H9 (cell line): ENCODE measurements at regions not wholly inside any gene's neighbourhood (a gene's known extent, or its start where the extent isn't known, plus 50 kb on each side); places are given as distances from the start of the nearest gene placed in this dataset.

ENCODE experiments used
- DNase-seq: peaks from one replicate; pipeline ENCODE4 v3.0.0-alpha.2; 2017
- H2AFZ ChIP-seq: one replicate; pipeline ENCODE4 v1.6.1; 2013; ENCODE audit warnings: mild to moderate bottlenecking, low read length, control low read depth, moderate library complexity
- H2AK5ac ChIP-seq: 2 replicates; pipeline ENCODE4 v1.6.1; 2013; ENCODE audit warnings: low read length, control low read depth, mixed read lengths; ENCODE audit not compliant: insufficient read length
- H2BK120ac ChIP-seq: one replicate; pipeline ENCODE4 v1.6.1; 2013; ENCODE audit warnings: low read depth, mild to moderate bottlenecking, low read length, control low read depth, inconsistent platforms; ENCODE audit not compliant: poor library complexity, severe bottlenecking
- H2BK12ac ChIP-seq: 2 replicates; pipeline ENCODE4 v1.6.1; 2013; ENCODE audit warnings: low read length, control low read depth, mixed read lengths, low read depth; ENCODE audit not compliant: insufficient read length
- H2BK15ac ChIP-seq: 2 replicates; pipeline ENCODE4 v1.6.1; 2013; ENCODE audit warnings: low read depth, low read length, control low read depth
- H2BK20ac ChIP-seq: one replicate; pipeline ENCODE4 v1.6.1; 2013; ENCODE audit warnings: low read depth, mild to moderate bottlenecking, low read length, control low read depth, inconsistent platforms; ENCODE audit not compliant: poor library complexity, severe bottlenecking
- H2BK5ac ChIP-seq: 2 replicates; pipeline ENCODE4 v1.6.1; 2013; ENCODE audit warnings: low read length, control low read depth, mixed read lengths; ENCODE audit not compliant: insufficient read length
- H3K14ac ChIP-seq: 2 replicates; pipeline ENCODE4 v1.6.1; 2013; ENCODE audit warnings: low read length, control low read depth; ENCODE audit not compliant: insufficient read depth
- H3K18ac ChIP-seq: 2 replicates; pipeline ENCODE4 v1.6.1; 2013; ENCODE audit warnings: low read depth, mild to moderate bottlenecking, mixed read lengths, low read length, control low read depth; ENCODE audit not compliant: insufficient read length
- H3K23ac ChIP-seq: 2 replicates; pipeline ENCODE4 v1.6.1; 2013; ENCODE audit warnings: low read length, control low read depth, mixed read lengths, low read depth; ENCODE audit not compliant: insufficient read length
- H3K23me2 ChIP-seq: 2 replicates; pipeline ENCODE4 v1.6.1; 2013; ENCODE audit warnings: low read depth, mild to moderate bottlenecking, mixed read lengths, low read length, control low read depth; ENCODE audit not compliant: insufficient read length, poor library complexity, severe bottlenecking
- H3K27ac ChIP-seq: 2 replicates; pipeline ENCODE4 v1.5.1; 2013; ENCODE audit warnings: low read length, control low read depth, mixed read lengths, low read depth; ENCODE audit not compliant: insufficient read length
- H3K27me3 ChIP-seq: 2 replicates; pipeline ENCODE4 v1.6.1; 2013; ENCODE audit warnings: low read length, control low read depth, inconsistent platforms; ENCODE audit not compliant: insufficient read depth
- H3K4ac ChIP-seq: 2 replicates; pipeline ENCODE4 v1.6.1; 2013; ENCODE audit warnings: low read depth, mild to moderate bottlenecking, control low read depth, inconsistent platforms, low read length, moderate library complexity
- H3K4me1 ChIP-seq: 2 replicates; pipeline ENCODE4 v1.6.1; 2013; ENCODE audit warnings: low read length, control low read depth, inconsistent platforms; ENCODE audit not compliant: insufficient read depth
- H3K4me2 ChIP-seq: 2 replicates; pipeline ENCODE4 v1.6.1; 2013; ENCODE audit warnings: low read length, control low read depth, mixed read lengths; ENCODE audit not compliant: insufficient read length, insufficient read depth
- H3K56ac ChIP-seq: 2 replicates; pipeline ENCODE4 v1.6.1; 2013; ENCODE audit warnings: low read depth, mild to moderate bottlenecking, mixed read lengths, low read length, control low read depth; ENCODE audit not compliant: insufficient read length
- H3K79me1 ChIP-seq: 2 replicates; pipeline ENCODE4 v1.6.1; 2013; ENCODE audit warnings: low read depth, mild to moderate bottlenecking, moderate library complexity, low read length, control low read depth, inconsistent platforms; ENCODE audit not compliant: insufficient read depth, poor library complexity, severe bottlenecking
- H3K79me2 ChIP-seq: 2 replicates; pipeline ENCODE4 v1.6.1; 2013; ENCODE audit warnings: low read length, control low read depth, inconsistent platforms; ENCODE audit not compliant: insufficient read depth
- H3K9ac ChIP-seq: 2 replicates; pipeline ENCODE4 v1.6.1; 2013; ENCODE audit warnings: low read length, control low read depth, mixed read lengths; ENCODE audit not compliant: insufficient read length; ENCODE audit errors: extremely low read depth
- H3K9me3 ChIP-seq: one replicate; pipeline ENCODE4 v1.6.1; 2013; ENCODE audit warnings: low read depth, low read length, inconsistent platforms; ENCODE audit not compliant: control insufficient read depth
- H3T11ph ChIP-seq: one replicate; pipeline ENCODE4 v1.6.1; 2013; ENCODE audit warnings: mild to moderate bottlenecking, low read length, control low read depth, inconsistent platforms
- H4K20me1 ChIP-seq: one replicate; pipeline ENCODE4 v1.6.1; 2013; ENCODE audit not compliant: control insufficient read depth, insufficient read length, insufficient read depth
- H4K5ac ChIP-seq: 2 replicates; pipeline ENCODE4 v1.6.1; 2013; ENCODE audit warnings: low read depth, mild to moderate bottlenecking, mixed read lengths, low read length, control low read depth; ENCODE audit not compliant: insufficient read length
- H4K8ac ChIP-seq: replicated peaks from 2 replicates; pipeline ENCODE4 v1.6.1; 2013; ENCODE audit warnings: low read length, control low read depth, mixed read lengths, low read depth; ENCODE audit not compliant: insufficient read length
- H4K91ac ChIP-seq: 2 replicates; pipeline ENCODE4 v1.6.1; 2013; ENCODE audit warnings: low read depth, mild to moderate bottlenecking, moderate library complexity, mixed read lengths, low read length, control low read depth; ENCODE audit not compliant: insufficient read length
- H3K27ac Mint-ChIP-seq, 3 experiments: 2 replicates in 2 of 3; 3 replicates in 1 of 3; pipeline ENCODE4 v1.8.0; 2020 to 2021; ENCODE audit warnings: mixed read lengths in 3 of 3, mild to moderate bottlenecking in 1 of 3, moderate library complexity in 1 of 3
- H3K27me3 Mint-ChIP-seq: 2 replicates; pipeline ENCODE4 v1.8.0; 2021; ENCODE audit warnings: low read depth, mild to moderate bottlenecking, moderate library complexity, mixed read lengths
- H3K36me3 Mint-ChIP-seq, 3 experiments: 2 replicates in 2 of 3; 3 replicates in 1 of 3; pipeline ENCODE4 v1.8.0; 2020 to 2021; ENCODE audit warnings: low read depth in 3 of 3, mixed read lengths in 3 of 3; ENCODE audit not compliant: insufficient read depth in 1 of 3
- H3K4me1 Mint-ChIP-seq, 2 experiments: 2 replicates each; pipeline ENCODE4 v1.8.0; 2020; ENCODE audit warnings: mixed read lengths in 2 of 2
- H3K4me3 Mint-ChIP-seq, 2 experiments: 2 replicates in 1 of 2; 3 replicates in 1 of 2; pipeline ENCODE4 v1.8.0; 2020 to 2021; ENCODE audit warnings: mild to moderate bottlenecking in 2 of 2, mixed read lengths in 2 of 2, moderate library complexity in 1 of 2
- H3K9me3 Mint-ChIP-seq, 2 experiments: 2 replicates in 1 of 2; 3 replicates in 1 of 2; pipeline ENCODE4 v1.8.0; 2020; ENCODE audit warnings: mild to moderate bottlenecking in 2 of 2, mixed read lengths in 2 of 2, moderate library complexity in 1 of 2
- CTCF ChIP-seq: fragments of 200-600 bp; sonication (generic); conservative IDR thresholded peaks from 3 replicates; pipeline ENCODE4 v1.8.0; 2021; ENCODE audit warnings: antibody characterized with exemption, mild to moderate bottlenecking
- WGBS: extraction: QIAGEN DNeasy Blood & Tissue Kit; methylation state at CpG from one replicate; pipeline ENCODE4 v1.1.7; 2013; ENCODE audit warnings: missing lambda C conversion rate, low lambda C conversion rate, mixed read lengths; ENCODE audit not compliant: insufficient read length; ENCODE audit errors: extremely low coverage; 5-methylcytosine and 5-hydroxymethylcytosine counted together

- Mint-ChIP-seq H3K27me3 (peaks cover 12% of the 10 kb centered on the region), H3K36me3 (peaks cover 0 to 5% (median 0%) of the 10 kb centered on the region in 3 experiments; a peak in 1 of 7 replicates), H3K27ac (no peak overlapping the region), H3K4me3 (no peak overlapping the region), H3K9me3 (peaks cover 0 to 4% of the 10 kb centered on the region in 2 experiments; a peak in 1 of 5 replicates), H3K4me1 (peaks cover 11 to 14% of the 10 kb centered on the region in 2 experiments)
- H4K5ac ChIP-seq = no peak overlapping the region
- H2BK12ac ChIP-seq = no peak overlapping the region
- no peak overlapping the region for H3K27ac ChIP-seq
- H2AK5ac ChIP-seq = no peak overlapping the region
- no peak overlapping the region for H3K56ac ChIP-seq
- H2AFZ ChIP-seq = no peak overlapping the region
- H3K9me3 ChIP-seq = no peaks in the 10 kb centered on the region
- H2BK5ac ChIP-seq = no peak overlapping the region
- H3K79me1 ChIP-seq = no peaks in the 10 kb centered on the region
- no peak overlapping the region for H2BK20ac ChIP-seq
- no peak overlapping the region for H2BK15ac ChIP-seq
- H4K8ac ChIP-seq = no peak overlapping the region
- no peaks in the 10 kb centered on the region for H3K79me2 ChIP-seq
- no peak overlapping the region for H3T11ph ChIP-seq
- H3K18ac ChIP-seq = no peak overlapping the region
- no peak for TF ChIP-seq CTCF
- H3K14ac ChIP-seq = no peak overlapping the region
- H3K4me1 ChIP-seq = no peaks in the 10 kb centered on the region; the same call in 1 of the 2 replicates
- H3K27me3 ChIP-seq = no peaks in the 10 kb centered on the region
- H4K91ac ChIP-seq = no peak overlapping the region
- no peak overlapping the region for H3K9ac ChIP-seq
- no CpG with 5 or more reads among the region's 5 CpGs for WGBS
- H3K4ac ChIP-seq = no peak overlapping the region
- no peak for DNase-seq
- no peaks in the 10 kb centered on the region for H4K20me1 ChIP-seq
- H3K23me2 ChIP-seq = no peaks in the 10 kb centered on the region
- no peak overlapping the region for H3K23ac ChIP-seq
- H2BK120ac ChIP-seq = no peak overlapping the region
- no peak overlapping the region for H3K4me2 ChIP-seq
These were observed 205.9 kb downstream of the NSG2 start for GRCh38 chr5:174251305-174252000.
